ENCODE measurements at regions not wholly inside any gene's neighbourhood (a gene's known extent, or its start where the extent isn't known, plus 50 kb on each side); places are given as distances from the start of the nearest gene placed in this dataset.

- TF ChIP-seq EZH2 (optimal IDR thresholded peaks at IDR 0.05; ENCODE audit: low read depth, low read length): no peak
- no peak for TF ChIP-seq CTCF (IDR thresholded peaks at IDR 0.05; ENCODE audit: low read length)
Measured at GRCh38 chr10:16363741-16364140, 73.1 kb upstream of the PTER start.
